ENCODE measurements at regions not wholly inside any gene's neighbourhood (a gene's known extent, or its start where the extent isn't known, plus 50 kb on each side); places are given as distances from the start of the nearest gene placed in this dataset.

DNA sequence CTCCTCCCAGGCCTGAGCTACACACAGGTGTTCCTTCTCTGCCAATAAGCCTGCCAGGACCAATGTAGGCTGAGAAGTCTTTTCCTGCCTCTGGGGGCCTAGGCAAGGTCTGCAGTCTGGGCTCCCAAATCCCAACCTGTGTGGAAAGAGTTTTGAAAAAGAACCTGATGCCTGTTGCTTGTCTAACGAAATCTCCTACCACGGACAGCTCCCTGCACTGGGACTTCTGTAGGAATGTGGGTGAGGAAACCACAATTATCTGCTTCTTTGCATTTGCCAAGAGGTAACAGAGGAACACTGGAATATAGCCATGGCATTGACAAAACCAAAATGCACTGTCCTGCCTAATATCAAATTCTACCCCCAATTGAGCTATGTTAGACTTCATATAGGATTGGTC lies 877.0 kb upstream of the TMEM132C start:
- Histone ChIP-seq H3K4me1 (replicated peaks; ENCODE audit: insufficient read depth) (no peaks in the 10 kb centered on the region), H3F3A (ENCODE audit: insufficient read depth, low read depth) (no peaks in the 10 kb centered on the region), H4K20me1 (ENCODE audit: insufficient read depth) (no peaks in the 10 kb centered on the region), H3K9me2 (ENCODE audit: insufficient read depth) (no peaks in the 10 kb centered on the region), H3K36me3 (ENCODE audit: low read depth) (no peaks in the 10 kb centered on the region), H3K4me2 (no peak overlapping the region), H3K9me3 (ENCODE audit: insufficient read depth, low read depth) (no peaks in the 10 kb centered on the region), H3K4me3 (no peak overlapping the region), H2AFZ (no peak overlapping the region), H3K27ac (no peak overlapping the region), H3K79me2 (ENCODE audit: low read depth) (no peaks in the 10 kb centered on the region), H3K27me3 (ENCODE audit: insufficient read depth, low read depth) (peaks cover 27% of the 10 kb centered on the region; the same call in 1 of the 2 replicates)
- CTCF ChIA-PET = no interaction called here
- TF ChIP-seq, protein P1, sequence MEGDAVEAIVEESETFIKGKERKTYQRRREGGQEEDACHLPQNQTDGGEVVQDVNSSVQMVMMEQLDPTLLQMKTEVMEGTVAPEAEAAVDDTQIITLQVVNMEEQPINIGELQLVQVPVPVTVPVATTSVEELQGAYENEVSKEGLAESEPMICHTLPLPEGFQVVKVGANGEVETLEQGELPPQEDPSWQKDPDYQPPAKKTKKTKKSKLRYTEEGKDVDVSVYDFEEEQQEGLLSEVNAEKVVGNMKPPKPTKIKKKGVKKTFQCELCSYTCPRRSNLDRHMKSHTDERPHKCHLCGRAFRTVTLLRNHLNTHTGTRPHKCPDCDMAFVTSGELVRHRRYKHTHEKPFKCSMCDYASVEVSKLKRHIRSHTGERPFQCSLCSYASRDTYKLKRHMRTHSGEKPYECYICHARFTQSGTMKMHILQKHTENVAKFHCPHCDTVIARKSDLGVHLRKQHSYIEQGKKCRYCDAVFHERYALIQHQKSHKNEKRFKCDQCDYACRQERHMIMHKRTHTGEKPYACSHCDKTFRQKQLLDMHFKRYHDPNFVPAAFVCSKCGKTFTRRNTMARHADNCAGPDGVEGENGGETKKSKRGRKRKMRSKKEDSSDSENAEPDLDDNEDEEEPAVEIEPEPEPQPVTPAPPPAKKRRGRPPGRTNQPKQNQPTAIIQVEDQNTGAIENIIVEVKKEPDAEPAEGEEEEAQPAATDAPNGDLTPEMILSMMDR (conservative IDR thresholded peaks at IDR 0.05) = no peak
- TF ChIP-seq EZH2 (IDR thresholded peaks at IDR 0.05; ENCODE audit: low read depth) = no peak
- POLR2A ChIA-PET (ENCODE audit: unreplicated experiment) = no interaction called here
- DNase-seq = peak in 1 of 2 experiments; percentile 34
- intact Hi-C loops (cut with micrococcal nuclease; ENCODE audit: unreplicated experiment) = no loop called here
- BruUV-seq (replicated peaks) = no TSS peak

DNA sequence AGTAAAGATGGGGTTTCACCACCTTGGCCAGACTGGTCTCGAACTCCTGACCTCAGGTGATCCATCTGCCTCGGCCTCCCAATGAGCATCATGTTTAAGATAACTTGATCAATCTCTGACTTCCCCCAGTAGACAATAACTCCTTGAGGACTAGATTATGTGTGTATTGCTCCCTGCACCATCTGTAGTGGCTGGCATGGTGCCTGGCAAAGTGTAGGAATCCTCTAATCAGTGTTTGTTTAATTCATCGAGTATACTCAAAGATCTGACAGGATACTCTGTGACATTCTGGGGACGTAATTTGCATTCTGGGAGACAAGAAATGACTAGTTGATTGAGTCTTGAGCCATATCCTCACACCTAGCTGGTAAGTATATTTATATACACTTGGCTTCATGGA lies 873.5 kb upstream of the TMEM132C start:
- TF ChIP-seq, protein P1 (conservative IDR thresholded peaks at IDR 0.05) = no peak
- no peak for TF ChIP-seq EZH2 (IDR thresholded peaks at IDR 0.05; ENCODE audit: low read depth)
- no peaks in the 10 kb centered on the region for H4K20me1 ChIP-seq (ENCODE audit: insufficient read depth)
- ChIA-PET POLR2A (ENCODE audit: unreplicated experiment) (no interaction called here), CTCF (no interaction called here)
- BruUV-seq (replicated peaks) = no TSS peak
- H3K9me3 ChIP-seq (ENCODE audit: insufficient read depth, low read depth) = no peaks in the 10 kb centered on the region
- H3K79me2 ChIP-seq (ENCODE audit: low read depth) = no peaks in the 10 kb centered on the region
- no peak overlapping the region for H3K27ac ChIP-seq
- H2AFZ ChIP-seq = no peak overlapping the region
- H3K9me2 ChIP-seq (ENCODE audit: insufficient read depth) = no peaks in the 10 kb centered on the region
- H3K27me3 ChIP-seq (ENCODE audit: insufficient read depth, low read depth) = peaks cover 26% of the 10 kb centered on the region
- DNase-seq = no peak
- H3K4me2 ChIP-seq = no peak overlapping the region
- H3K4me3 ChIP-seq = no peak overlapping the region
- no peaks in the 10 kb centered on the region for H3K4me1 ChIP-seq (replicated peaks; ENCODE audit: insufficient read depth)
- intact Hi-C loops (cut with micrococcal nuclease; ENCODE audit: unreplicated experiment) = no loop called here
- no peaks in the 10 kb centered on the region for H3F3A ChIP-seq (ENCODE audit: insufficient read depth, low read depth)
- no peaks in the 10 kb centered on the region for H3K36me3 ChIP-seq (ENCODE audit: low read depth)

DNA sequence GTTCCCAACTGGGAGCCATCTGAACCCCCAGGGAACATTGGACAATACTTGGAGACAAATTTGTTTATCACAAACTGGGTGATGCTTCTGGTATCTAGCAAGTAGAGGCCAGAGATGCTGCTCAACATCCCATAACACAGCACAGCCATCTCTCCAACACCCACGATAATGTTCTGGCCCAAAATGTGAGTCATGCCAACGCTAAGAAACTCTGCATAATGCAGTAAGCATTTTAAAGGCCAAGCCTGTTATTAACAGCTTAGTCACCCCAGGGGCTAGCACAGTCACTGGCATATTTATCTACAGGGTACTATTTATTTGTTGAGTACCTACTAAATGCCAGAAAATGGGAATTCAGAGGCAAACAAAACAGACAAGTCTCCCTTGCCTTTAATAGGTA lies 873.1 kb upstream of the TMEM132C start:
- CTCF ChIA-PET = no interaction called here
- Histone ChIP-seq H3K4me1 (replicated peaks; ENCODE audit: insufficient read depth) (no peaks in the 10 kb centered on the region), H2AFZ (no peak overlapping the region), H3K79me2 (ENCODE audit: low read depth) (no peaks in the 10 kb centered on the region), H3K27me3 (ENCODE audit: insufficient read depth, low read depth) (peaks cover 21% of the 10 kb centered on the region), H3K4me2 (no peak overlapping the region), H4K20me1 (ENCODE audit: insufficient read depth) (no peaks in the 10 kb centered on the region), H3K27ac (no peak overlapping the region), H3K4me3 (no peak overlapping the region), H3K9me2 (ENCODE audit: insufficient read depth) (no peaks in the 10 kb centered on the region), H3F3A (ENCODE audit: insufficient read depth, low read depth) (no peaks in the 10 kb centered on the region), H3K36me3 (ENCODE audit: low read depth) (no peaks in the 10 kb centered on the region), H3K9me3 (ENCODE audit: insufficient read depth, low read depth) (no peaks in the 10 kb centered on the region)
- intact Hi-C loops (cut with micrococcal nuclease; ENCODE audit: unreplicated experiment) = no loop called here
- no peak for DNase-seq
- POLR2A ChIA-PET (ENCODE audit: unreplicated experiment) = no interaction called here
- BruUV-seq (replicated peaks) = no TSS peak
- TF ChIP-seq, protein P1 (conservative IDR thresholded peaks at IDR 0.05) = no peak
